ENCODE measurements at regions not wholly inside any gene's neighbourhood (a gene's known extent, or its start where the extent isn't known, plus 50 kb on each side); places are given as distances from the start of the nearest gene placed in this dataset.

DNA sequence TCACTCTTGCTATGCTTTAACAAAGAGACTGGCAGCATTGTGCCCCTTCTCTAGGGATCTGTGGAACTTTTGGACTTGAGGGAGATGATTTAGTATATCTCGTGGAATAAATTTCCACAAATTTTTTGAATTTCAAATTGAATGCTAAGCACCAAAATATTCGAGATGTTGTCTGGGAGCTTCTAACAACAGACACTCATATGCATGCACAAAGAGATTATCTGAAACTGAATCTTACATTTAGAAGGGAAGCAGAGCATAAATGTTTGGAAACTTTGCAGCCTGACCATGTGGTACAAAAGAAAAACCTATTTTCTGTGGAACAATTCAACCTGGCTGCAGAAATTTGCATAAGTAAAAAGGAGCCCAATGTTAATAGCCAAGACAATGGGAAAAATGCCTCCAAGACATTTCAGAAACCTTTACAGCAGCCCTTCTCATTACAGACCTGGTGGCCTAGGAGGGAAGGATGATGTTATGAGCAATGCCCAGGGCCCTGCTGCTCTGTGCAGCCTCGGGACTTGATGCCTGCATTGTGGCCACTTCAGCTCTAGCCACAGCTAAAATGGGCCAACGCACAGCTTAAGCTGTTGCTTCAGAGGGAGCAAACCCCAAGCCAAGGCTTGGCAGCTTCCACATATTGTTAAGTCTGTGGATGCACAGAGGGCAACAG is 285.8 kb upstream of the FAM174A start:
- H3K9ac ChIP-seq (ENCODE audit: low read length in 2 of 2): no peak overlapping the region
- H3K9me3 ChIP-seq (ENCODE audit: control insufficient read depth in 2 of 2, low read length in 2 of 2): no peaks in the 10 kb centered on the region

DNA sequence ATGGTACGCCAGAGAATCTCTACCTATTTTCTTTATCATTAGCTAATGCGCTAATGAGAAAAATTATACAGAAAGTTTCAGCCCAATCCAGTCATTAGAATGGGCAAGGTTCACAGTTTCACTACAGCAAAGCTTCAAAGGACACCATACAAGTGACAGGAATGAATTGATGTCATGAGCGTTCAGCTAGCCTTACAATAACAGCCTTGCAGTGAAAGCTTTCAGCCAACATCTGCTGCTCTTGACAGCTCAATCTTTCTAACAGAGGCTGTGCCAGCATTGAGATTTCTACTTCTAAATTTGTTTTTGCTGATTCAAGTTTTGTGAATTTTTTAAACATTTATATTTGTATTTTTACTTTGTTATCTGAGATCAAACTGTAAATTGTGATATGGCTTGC is 302.4 kb upstream of the FAM174A start:
- Histone ChIP-seq H3K27ac (ENCODE audit: low read length) (no peak overlapping the region), H3K9me3 (ENCODE audit: control insufficient read depth in 2 of 2, low read length in 2 of 2) (no peaks in the 10 kb centered on the region), H3K9ac (ENCODE audit: low read length in 2 of 2) (no peak overlapping the region), H3K27me3 (ENCODE audit: control insufficient read depth in 1 of 2, insufficient read depth in 2 of 2, low read length in 2 of 2) (no peaks in the 10 kb centered on the region), H3K4me1 (ENCODE audit: control insufficient read depth, insufficient read depth, low read length) (no peaks in the 10 kb centered on the region), H3K4me3 (ENCODE audit: low read length in 2 of 2) (no peak overlapping the region), H3K36me3 (ENCODE audit: control insufficient read depth in 2 of 2, insufficient read depth in 2 of 2, low read length in 2 of 2) (no peaks in the 10 kb centered on the region)

More for the DNA sequence above, 285.8 kb upstream of the FAM174A start:
- H3K27me3 ChIP-seq (ENCODE audit: control insufficient read depth in 1 of 2, insufficient read depth in 2 of 2, low read length in 2 of 2): no peaks in the 10 kb centered on the region
- no peaks in the 10 kb centered on the region for H3K4me1 ChIP-seq (ENCODE audit: control insufficient read depth, insufficient read depth, low read length)
- H3K27ac ChIP-seq (ENCODE audit: low read length): no peak overlapping the region
- no peak overlapping the region for H3K4me3 ChIP-seq (ENCODE audit: low read length in 2 of 2)
- no peaks in the 10 kb centered on the region for H3K36me3 ChIP-seq (ENCODE audit: control insufficient read depth in 2 of 2, insufficient read depth in 2 of 2, low read length in 2 of 2)

DNA sequence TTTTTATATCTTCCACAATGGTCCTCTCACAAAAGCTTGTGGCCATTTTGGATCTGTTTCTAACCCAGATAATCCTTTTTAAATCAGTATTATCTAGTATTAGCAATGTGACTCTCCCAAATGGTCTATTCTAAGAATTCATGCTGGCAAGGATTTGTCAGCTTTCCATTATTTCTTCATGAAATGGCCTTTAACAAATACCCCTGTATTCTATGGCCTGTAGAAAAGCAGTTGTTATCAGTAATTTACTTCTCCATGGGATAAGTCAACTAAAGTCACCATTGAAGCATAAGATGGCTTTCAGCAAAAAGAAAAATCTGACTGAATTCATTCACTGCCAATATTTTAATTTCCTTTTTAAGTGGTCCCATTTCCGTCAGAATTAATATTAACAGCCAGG is 346.4 kb upstream of the FAM174A start:
- Histone ChIP-seq H3K27ac (ENCODE audit: low read length) (no peak overlapping the region), H3K9me3 (ENCODE audit: control insufficient read depth in 2 of 2, low read length in 2 of 2) (no peaks in the 10 kb centered on the region)

DNA sequence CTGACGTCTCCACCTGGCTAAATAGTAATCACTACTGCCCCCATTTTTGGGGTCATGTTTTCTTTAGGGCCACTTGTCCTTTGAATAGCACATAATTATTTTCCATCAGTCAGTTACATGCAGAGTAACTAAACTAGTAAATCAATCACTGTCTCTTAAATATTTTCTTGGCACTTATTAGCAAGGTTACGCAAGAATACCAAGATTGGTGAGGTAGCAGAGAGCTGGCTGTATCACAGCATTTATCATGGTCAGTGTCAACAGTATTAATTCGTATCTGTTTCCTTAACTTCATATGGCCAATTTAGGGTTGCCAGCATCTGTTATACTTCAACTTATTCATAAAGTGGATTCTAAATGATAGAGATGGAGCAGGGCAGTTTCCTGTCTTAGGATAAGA is 346.8 kb upstream of the FAM174A start:
- Histone ChIP-seq H3K27ac (ENCODE audit: low read length) (no peak overlapping the region), H3K4me1 (ENCODE audit: control insufficient read depth, insufficient read depth, low read length) (no peaks in the 10 kb centered on the region), H3K4me3 (ENCODE audit: low read length in 2 of 2) (no peak overlapping the region), H3K27me3 (ENCODE audit: control insufficient read depth in 1 of 2, insufficient read depth in 2 of 2, low read length in 2 of 2) (no peaks in the 10 kb centered on the region), H3K36me3 (ENCODE audit: control insufficient read depth in 2 of 2, insufficient read depth in 2 of 2, low read length in 2 of 2) (no peaks in the 10 kb centered on the region), H3K9ac (ENCODE audit: low read length in 2 of 2) (no peak overlapping the region), H3K9me3 (ENCODE audit: control insufficient read depth in 2 of 2, low read length in 2 of 2) (no peaks in the 10 kb centered on the region)

More for the DNA sequence above, 346.4 kb upstream of the FAM174A start:
- H3K27me3 ChIP-seq (ENCODE audit: control insufficient read depth in 1 of 2, insufficient read depth in 2 of 2, low read length in 2 of 2): no peaks in the 10 kb centered on the region
- H3K36me3 ChIP-seq (ENCODE audit: control insufficient read depth in 2 of 2, insufficient read depth in 2 of 2, low read length in 2 of 2): no peaks in the 10 kb centered on the region
- H3K9ac ChIP-seq (ENCODE audit: low read length in 2 of 2): no peak overlapping the region
- no peaks in the 10 kb centered on the region for H3K4me1 ChIP-seq (ENCODE audit: control insufficient read depth, insufficient read depth, low read length)
- H3K4me3 ChIP-seq (ENCODE audit: low read length in 2 of 2): no peak overlapping the region

DNA sequence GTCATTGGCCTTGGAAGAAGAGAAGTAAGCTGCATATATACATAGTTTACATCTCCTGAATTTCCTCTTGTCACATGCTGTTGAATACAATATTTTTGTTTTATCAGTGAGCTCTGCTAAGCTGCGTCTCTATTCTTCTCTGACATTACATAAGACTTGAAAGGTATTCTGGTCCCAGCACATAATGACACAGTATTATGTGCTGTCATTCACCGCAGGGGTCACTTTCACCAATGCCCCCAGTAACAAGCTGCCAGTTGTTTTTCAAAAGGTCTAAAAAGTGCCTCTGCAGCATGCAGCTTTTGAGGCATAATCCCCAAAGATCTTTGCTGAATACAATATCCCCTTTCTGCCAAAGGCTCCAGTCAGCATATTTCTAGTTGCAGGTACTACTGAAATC is 349.0 kb upstream of the FAM174A start:
- Histone ChIP-seq H3K9me3 (ENCODE audit: control insufficient read depth in 2 of 2, low read length in 2 of 2) (no peaks in the 10 kb centered on the region), H3K4me3 (ENCODE audit: low read length in 2 of 2) (no peak overlapping the region), H3K27ac (ENCODE audit: low read length) (no peak overlapping the region), H3K4me1 (ENCODE audit: control insufficient read depth, insufficient read depth, low read length) (no peaks in the 10 kb centered on the region), H3K36me3 (ENCODE audit: control insufficient read depth in 2 of 2, insufficient read depth in 2 of 2, low read length in 2 of 2) (no peaks in the 10 kb centered on the region), H3K27me3 (ENCODE audit: control insufficient read depth in 1 of 2, insufficient read depth in 2 of 2, low read length in 2 of 2) (no peaks in the 10 kb centered on the region), H3K9ac (ENCODE audit: low read length in 2 of 2) (no peak overlapping the region)

GRCh38 chr5:100182402-100182801 is 352.8 kb upstream of the FAM174A start:
- Histone ChIP-seq H3K9me3 (ENCODE audit: control insufficient read depth in 2 of 2, low read length in 2 of 2) (no peaks in the 10 kb centered on the region), H3K4me1 (ENCODE audit: control insufficient read depth, insufficient read depth, low read length) (no peaks in the 10 kb centered on the region), H3K9ac (ENCODE audit: low read length in 2 of 2) (no peak overlapping the region), H3K4me3 (ENCODE audit: low read length in 2 of 2) (no peak overlapping the region), H3K27ac (ENCODE audit: low read length) (no peak overlapping the region), H3K36me3 (ENCODE audit: control insufficient read depth in 2 of 2, insufficient read depth in 2 of 2, low read length in 2 of 2) (no peaks in the 10 kb centered on the region), H3K27me3 (ENCODE audit: control insufficient read depth in 1 of 2, insufficient read depth in 2 of 2, low read length in 2 of 2) (no peaks in the 10 kb centered on the region)

- H3K4me3 ChIP-seq (ENCODE audit: low read length in 2 of 2): no peak overlapping the region
- H3K4me1 ChIP-seq (ENCODE audit: control insufficient read depth, insufficient read depth, low read length): no peaks in the 10 kb centered on the region
- no peaks in the 10 kb centered on the region for H3K27me3 ChIP-seq (ENCODE audit: control insufficient read depth in 1 of 2, insufficient read depth in 2 of 2, low read length in 2 of 2)
- no peak overlapping the region for H3K27ac ChIP-seq (ENCODE audit: low read length)
- no peak overlapping the region for H3K9ac ChIP-seq (ENCODE audit: low read length in 2 of 2)
- no peaks in the 10 kb centered on the region for H3K9me3 ChIP-seq (ENCODE audit: control insufficient read depth in 2 of 2, low read length in 2 of 2)
- no peaks in the 10 kb centered on the region for H3K36me3 ChIP-seq (ENCODE audit: control insufficient read depth in 2 of 2, insufficient read depth in 2 of 2, low read length in 2 of 2)
These were observed 359.8 kb upstream of the FAM174A start for GRCh38 chr5:100175346-100175745.

DNA sequence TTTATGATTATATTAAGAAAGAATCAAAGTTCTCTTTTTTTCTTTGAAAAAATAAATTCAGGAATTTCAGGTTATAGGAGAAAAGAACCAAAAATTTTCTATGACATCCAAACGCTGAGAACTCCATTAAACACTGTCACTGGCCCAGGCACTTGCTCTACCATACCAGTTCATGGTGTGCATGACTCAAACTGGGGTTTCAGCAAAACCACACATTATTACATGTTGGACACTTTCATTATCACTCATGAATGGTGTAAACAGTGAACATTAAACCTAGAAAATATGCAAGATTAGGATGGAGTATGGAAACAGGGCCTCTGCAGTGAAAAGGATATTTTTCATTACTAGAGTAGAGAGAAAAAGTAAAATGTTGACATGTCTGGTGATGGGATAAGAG is 369.9 kb upstream of the FAM174A start:
- no peaks in the 10 kb centered on the region for H3K9me3 ChIP-seq (ENCODE audit: control insufficient read depth in 2 of 2, low read length in 2 of 2)
- no peaks in the 10 kb centered on the region for H3K27me3 ChIP-seq (ENCODE audit: control insufficient read depth in 1 of 2, insufficient read depth in 2 of 2, low read length in 2 of 2)
- no peak overlapping the region for H3K27ac ChIP-seq (ENCODE audit: low read length)
- no peak overlapping the region for H3K9ac ChIP-seq (ENCODE audit: low read length in 2 of 2)
- H3K36me3 ChIP-seq (ENCODE audit: control insufficient read depth in 2 of 2, insufficient read depth in 2 of 2, low read length in 2 of 2): no peaks in the 10 kb centered on the region
- H3K4me1 ChIP-seq (ENCODE audit: control insufficient read depth, insufficient read depth, low read length): no peaks in the 10 kb centered on the region
- H3K4me3 ChIP-seq (ENCODE audit: low read length in 2 of 2): no peak overlapping the region

- Histone ChIP-seq H3K9ac (ENCODE audit: low read length in 2 of 2) (no peak overlapping the region), H3K27me3 (ENCODE audit: control insufficient read depth in 1 of 2, insufficient read depth in 2 of 2, low read length in 2 of 2) (no peaks in the 10 kb centered on the region)
These were observed 373.3 kb upstream of the FAM174A start for GRCh38 chr5:100161868-100162267.

DNA sequence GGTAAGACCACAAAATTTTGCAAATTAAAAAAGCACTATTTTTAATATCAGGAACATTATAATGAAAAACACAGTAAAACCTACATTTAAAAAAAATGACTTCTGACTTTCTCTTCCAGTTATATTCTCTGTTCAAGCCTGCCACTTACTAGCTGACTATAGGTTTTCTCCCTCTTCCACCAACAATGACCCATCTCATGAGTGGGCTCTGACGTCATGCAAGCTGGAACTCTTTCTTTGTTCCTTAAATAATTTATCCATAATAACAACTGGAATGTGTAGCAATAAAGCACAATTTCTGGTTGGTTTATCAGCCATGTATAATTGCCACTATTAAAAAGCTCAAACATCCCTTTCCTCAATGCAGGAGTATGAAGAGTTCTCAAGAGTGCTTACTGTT is 378.1 kb upstream of the FAM174A start:
- no peaks in the 10 kb centered on the region for H3K4me1 ChIP-seq (ENCODE audit: control insufficient read depth, insufficient read depth, low read length)
- no peaks in the 10 kb centered on the region for H3K9me3 ChIP-seq (ENCODE audit: control insufficient read depth in 2 of 2, low read length in 2 of 2)
- H3K4me3 ChIP-seq (ENCODE audit: low read length in 2 of 2): no peak overlapping the region
- no peak overlapping the region for H3K27ac ChIP-seq (ENCODE audit: low read length)
- no peaks in the 10 kb centered on the region for H3K27me3 ChIP-seq (ENCODE audit: control insufficient read depth in 1 of 2, insufficient read depth in 2 of 2, low read length in 2 of 2)
- H3K36me3 ChIP-seq (ENCODE audit: control insufficient read depth in 2 of 2, insufficient read depth in 2 of 2, low read length in 2 of 2): no peaks in the 10 kb centered on the region
- H3K9ac ChIP-seq (ENCODE audit: low read length in 2 of 2): no peak overlapping the region

More at GRCh38 chr5:100161868-100162267, 373.3 kb upstream of the FAM174A start:
- Histone ChIP-seq H3K27ac (ENCODE audit: low read length) (no peak overlapping the region), H3K4me1 (ENCODE audit: control insufficient read depth, insufficient read depth, low read length) (no peaks in the 10 kb centered on the region), H3K36me3 (ENCODE audit: control insufficient read depth in 2 of 2, insufficient read depth in 2 of 2, low read length in 2 of 2) (no peaks in the 10 kb centered on the region), H3K9me3 (ENCODE audit: control insufficient read depth in 2 of 2, low read length in 2 of 2) (no peaks in the 10 kb centered on the region), H3K4me3 (ENCODE audit: low read length in 2 of 2) (no peak overlapping the region)

GRCh38 chr5:100148239-100148638 is 386.9 kb upstream of the FAM174A start:
- H3K9ac ChIP-seq (ENCODE audit: low read length in 2 of 2): no peak overlapping the region
- no peaks in the 10 kb centered on the region for H3K9me3 ChIP-seq (ENCODE audit: control insufficient read depth in 2 of 2, low read length in 2 of 2)
- no peaks in the 10 kb centered on the region for H3K4me1 ChIP-seq (ENCODE audit: control insufficient read depth, insufficient read depth, low read length)
- H3K27me3 ChIP-seq (ENCODE audit: control insufficient read depth in 1 of 2, insufficient read depth in 2 of 2, low read length in 2 of 2): no peaks in the 10 kb centered on the region
- H3K27ac ChIP-seq (ENCODE audit: low read length): no peak overlapping the region
- no peak overlapping the region for H3K4me3 ChIP-seq (ENCODE audit: low read length in 2 of 2)
- H3K36me3 ChIP-seq (ENCODE audit: control insufficient read depth in 2 of 2, insufficient read depth in 2 of 2, low read length in 2 of 2): no peaks in the 10 kb centered on the region

Measured in stomach smooth muscle (tissue), 2 donors.